ENCODE measurements at regions not wholly inside any gene's neighbourhood (a gene's known extent, or its start where the extent isn't known, plus 50 kb on each side); places are given as distances from the start of the nearest gene placed in this dataset.

DNA sequence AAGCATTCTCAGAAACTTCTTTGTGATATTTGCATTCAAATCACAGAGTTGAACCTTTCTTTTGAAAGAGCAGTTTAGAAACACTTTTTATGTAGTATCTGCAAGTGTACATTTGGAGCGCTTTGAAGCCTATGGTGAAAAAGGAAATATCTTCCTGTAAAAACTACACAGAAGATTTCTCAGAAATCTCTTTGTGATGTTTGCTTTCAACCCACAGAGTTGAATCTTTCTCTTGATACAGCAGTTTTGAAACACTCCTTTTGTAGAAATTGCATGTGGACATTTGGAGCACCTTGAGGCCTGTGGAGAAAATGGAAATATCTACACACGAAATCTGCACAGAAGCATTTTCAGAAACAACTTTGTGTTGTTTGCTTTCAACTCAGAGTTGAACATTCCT is 612.3 kb upstream of the ZNF337 start:
- TF ChIP-seq, protein P1, sequence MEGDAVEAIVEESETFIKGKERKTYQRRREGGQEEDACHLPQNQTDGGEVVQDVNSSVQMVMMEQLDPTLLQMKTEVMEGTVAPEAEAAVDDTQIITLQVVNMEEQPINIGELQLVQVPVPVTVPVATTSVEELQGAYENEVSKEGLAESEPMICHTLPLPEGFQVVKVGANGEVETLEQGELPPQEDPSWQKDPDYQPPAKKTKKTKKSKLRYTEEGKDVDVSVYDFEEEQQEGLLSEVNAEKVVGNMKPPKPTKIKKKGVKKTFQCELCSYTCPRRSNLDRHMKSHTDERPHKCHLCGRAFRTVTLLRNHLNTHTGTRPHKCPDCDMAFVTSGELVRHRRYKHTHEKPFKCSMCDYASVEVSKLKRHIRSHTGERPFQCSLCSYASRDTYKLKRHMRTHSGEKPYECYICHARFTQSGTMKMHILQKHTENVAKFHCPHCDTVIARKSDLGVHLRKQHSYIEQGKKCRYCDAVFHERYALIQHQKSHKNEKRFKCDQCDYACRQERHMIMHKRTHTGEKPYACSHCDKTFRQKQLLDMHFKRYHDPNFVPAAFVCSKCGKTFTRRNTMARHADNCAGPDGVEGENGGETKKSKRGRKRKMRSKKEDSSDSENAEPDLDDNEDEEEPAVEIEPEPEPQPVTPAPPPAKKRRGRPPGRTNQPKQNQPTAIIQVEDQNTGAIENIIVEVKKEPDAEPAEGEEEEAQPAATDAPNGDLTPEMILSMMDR (IDR thresholded peaks at IDR 0.05; ENCODE audit: low read depth, low read length, poor library complexity, severe bottlenecking): no peak
- TF ChIP-seq EZH2phosphoT487 (IDR thresholded peaks at IDR 0.05; ENCODE audit: borderline replicate concordance, low read length): no peak
